ENCODE measurements at regions not wholly inside any gene's neighbourhood (a gene's known extent, or its start where the extent isn't known, plus 50 kb on each side); places are given as distances from the start of the nearest gene placed in this dataset.

GRCh38 chr4:112940336-112940735, 109.1 kb upstream of the ANK2 start:
- no peak overlapping the region for H3K27ac ChIP-seq
- no peak for TF ChIP-seq ZFX (IDR thresholded peaks at IDR 0.05)
- no peak for TF ChIP-seq CTCF (conservative IDR thresholded peaks at IDR 0.05)

- peak; percentile 39 for TF ChIP-seq CTCF (conservative IDR thresholded peaks at IDR 0.05)
- TF ChIP-seq ZFX (IDR thresholded peaks at IDR 0.05) = no peak
- no peak overlapping the region for H3K27ac ChIP-seq
Observed at GRCh38 chr4:112942077-112942476, 107.4 kb upstream of the ANK2 start.

GRCh38 chr4:112942997-112943396, 106.5 kb upstream of the ANK2 start:
- H3K27ac ChIP-seq = no peak overlapping the region
- TF ChIP-seq CTCF (conservative IDR thresholded peaks at IDR 0.05) (no peak), ZFX (IDR thresholded peaks at IDR 0.05) (no peak)

GRCh38 chr4:112944006-112944405, 105.4 kb upstream of the ANK2 start:
- TF ChIP-seq CTCF (conservative IDR thresholded peaks at IDR 0.05) (no peak), ZFX (IDR thresholded peaks at IDR 0.05) (no peak)
- no peak overlapping the region for H3K27ac ChIP-seq

- no peak overlapping the region for H3K27ac ChIP-seq
- TF ChIP-seq ZFX (IDR thresholded peaks at IDR 0.05) (no peak), CTCF (conservative IDR thresholded peaks at IDR 0.05) (no peak)
Observed at GRCh38 chr4:112946127-112946526, 103.3 kb upstream of the ANK2 start.

GRCh38 chr4:112947616-112948015, 101.8 kb upstream of the ANK2 start:
- no peak for TF ChIP-seq ZFX (IDR thresholded peaks at IDR 0.05)
- no peak for TF ChIP-seq CTCF (conservative IDR thresholded peaks at IDR 0.05)
- H3K27ac ChIP-seq = no peak overlapping the region

GRCh38 chr4:112951362-112952312, 97.8 kb upstream of the ANK2 start:
- TF ChIP-seq ZFX (IDR thresholded peaks at IDR 0.05) (no peak), CTCF (conservative IDR thresholded peaks at IDR 0.05) (peak; percentile 75)
- no peak overlapping the region for H3K27ac ChIP-seq
